HEK293T (cell line): ENCODE measurements at regions not wholly inside any gene's neighbourhood (a gene's known extent, or its start where the extent isn't known, plus 50 kb on each side); places are given as distances from the start of the nearest gene placed in this dataset.

Experiments
- CTCF ChIA-PET: fragments of 350-600 bp; formaldehyde crosslinking; extraction: SDS; loops from one replicate; lab custom pipeline; 2021; ENCODE audit warnings: antibody characterized with exemption, inconsistent platforms; lab: Yijun Ruan, JAX
- POLR2A ChIA-PET: fragments of 350-600 bp; formaldehyde crosslinking; extraction: SDS; loops from one replicate; lab custom pipeline; 2020; ENCODE audit warnings: antibody characterized with exemption, inconsistent platforms; lab: Yijun Ruan, JAX
- DNase-seq: peaks from one replicate; pipeline ENCODE4 v3.0.0; 2012; ENCODE audit warnings: mixed read lengths; ENCODE audit errors: extremely low spot score
- ARNT ChIP-seq: fragments of 450-650 bp; IDR thresholded peaks from 2 replicates; pipeline ENCODE4 v1.6.1; 2017; ENCODE audit warnings: mild to moderate bottlenecking
- BHLHE40 ChIP-seq: fragments of 450-650 bp; IDR thresholded peaks from 2 replicates; pipeline ENCODE4 v1.6.1; 2016; ENCODE audit warnings: mild to moderate bottlenecking, moderate library complexity, borderline replicate concordance
- CTBP1 ChIP-seq: fragments of 450-650 bp; IDR thresholded peaks from 2 replicates; pipeline ENCODE4 v1.6.1; 2016; ENCODE audit warnings: borderline replicate concordance
- ELF4 ChIP-seq: fragments of 450-650 bp; IDR thresholded peaks from 2 replicates; pipeline ENCODE4 v1.6.1; 2017; ENCODE audit warnings: antibody characterized with exemption
- FOXA1 ChIP-seq: fragments of 450-650 bp; IDR thresholded peaks from 2 replicates; pipeline ENCODE4 v1.6.1; 2016; ENCODE audit warnings: mild to moderate bottlenecking
- FOXK2 ChIP-seq: fragments of 450-650 bp; IDR thresholded peaks from 2 replicates; pipeline ENCODE4 v1.6.1; 2016; ENCODE audit warnings: mild to moderate bottlenecking
- FOXM1 ChIP-seq: fragments of 450-650 bp; IDR thresholded peaks from 2 replicates; pipeline ENCODE4 v1.6.1; 2017; ENCODE audit warnings: mild to moderate bottlenecking, borderline replicate concordance
- HDGF ChIP-seq: fragments of 450-650 bp; IDR thresholded peaks from 2 replicates; pipeline ENCODE4 v1.6.1; 2017; ENCODE audit warnings: antibody characterized with exemption, borderline replicate concordance
- L3MBTL2 ChIP-seq: fragments of 450-650 bp; conservative IDR thresholded peaks from 2 replicates; pipeline ENCODE4 v1.6.1; 2016; ENCODE audit warnings: mild to moderate bottlenecking
- LEF1 ChIP-seq: fragments of 450-650 bp; IDR thresholded peaks from 2 replicates; pipeline ENCODE4 v1.6.1; 2017; ENCODE audit warnings: mild to moderate bottlenecking, borderline replicate concordance
- NFRKB ChIP-seq: fragments of 450-650 bp; IDR thresholded peaks from 2 replicates; pipeline ENCODE4 v1.6.1; 2016; ENCODE audit warnings: mild to moderate bottlenecking, moderate library complexity
- PKNOX1 ChIP-seq: fragments of 450-650 bp; IDR thresholded peaks from 2 replicates; pipeline ENCODE4 v1.6.1; 2016
- SP1 ChIP-seq: fragments of 450-650 bp; IDR thresholded peaks from 2 replicates; pipeline ENCODE4 v1.6.1; 2017
- SUZ12 ChIP-seq: fragments of 450-650 bp; IDR thresholded peaks from 2 replicates; pipeline ENCODE4 v1.6.1; 2016; ENCODE audit warnings: mild to moderate bottlenecking
- TARDBP ChIP-seq: fragments of 450-650 bp; IDR thresholded peaks from 2 replicates; pipeline ENCODE4 v1.6.1; 2016
- ZNF384 ChIP-seq: fragments of 450-650 bp; IDR thresholded peaks from 2 replicates; pipeline ENCODE4 v1.6.1; 2016

- POLR2A ChIA-PET: no interaction called here
- no peak for TF ChIP-seq SP1
- no peak for TF ChIP-seq ZNF384
- no peak for TF ChIP-seq FOXM1
- TF ChIP-seq NFRKB: no peak
- TF ChIP-seq SUZ12: no peak
- TF ChIP-seq FOXK2: no peak
- no peak for TF ChIP-seq ARNT
- no peak for TF ChIP-seq FOXA1
- TF ChIP-seq ELF4: no peak
- no peak for TF ChIP-seq L3MBTL2
- TF ChIP-seq PKNOX1: no peak
- TF ChIP-seq LEF1: no peak
- TF ChIP-seq BHLHE40: no peak
- no peak for TF ChIP-seq HDGF
- no peak for TF ChIP-seq TARDBP
- no peak for TF ChIP-seq CTBP1
- no peak for DNase-seq
- CTCF ChIA-PET: interaction anchor here (1.1 kb wide), 1 partner anchor 14 kb away, joined by 3 read pairs; no protein-coding TSS in a partner anchor
These were observed 258.0 kb upstream of the FMN2 start for GRCh38 chr1:239833723-239834122.

- TF ChIP-seq SP1 (no peak), FOXK2 (no peak), FOXM1 (no peak), BHLHE40 (no peak), NFRKB (no peak), PKNOX1 (no peak)
- CTCF ChIA-PET: interaction anchor here (0.7 kb wide), 1 partner anchor 719 kb away, joined by 5 read pairs; no protein-coding TSS in a partner anchor
- no peak for DNase-seq
- POLR2A ChIA-PET: no interaction called here
These were observed 255.7 kb upstream of the FMN2 start for GRCh38 chr1:239835946-239836440.

- DNase-seq: no peak
- ChIA-PET POLR2A (no interaction called here), CTCF (no interaction called here)
- TF ChIP-seq SUZ12 (no peak), CTBP1 (no peak), L3MBTL2 (no peak), HDGF (no peak), LEF1 (no peak), NFRKB (no peak), BHLHE40 (no peak), PKNOX1 (no peak), FOXM1 (no peak), TARDBP (no peak), FOXA1 (no peak), ZNF384 (no peak), ARNT (no peak), SP1 (no peak), FOXK2 (no peak), ELF4 (no peak)
These were observed 251.3 kb upstream of the FMN2 start for GRCh38 chr1:239840336-239840735.

- ChIA-PET POLR2A (no interaction called here), CTCF (no interaction called here)
- DNase-seq: no peak
- no peak for TF ChIP-seq TARDBP
- no peak for TF ChIP-seq ARNT
- TF ChIP-seq LEF1: no peak
- no peak for TF ChIP-seq BHLHE40
- TF ChIP-seq SP1: no peak
- TF ChIP-seq PKNOX1: no peak
- TF ChIP-seq FOXK2: no peak
- no peak for TF ChIP-seq FOXA1
- TF ChIP-seq FOXM1: no peak
- no peak for TF ChIP-seq L3MBTL2
- no peak for TF ChIP-seq SUZ12
- no peak for TF ChIP-seq ELF4
- TF ChIP-seq NFRKB: no peak
- TF ChIP-seq ZNF384: no peak
- TF ChIP-seq CTBP1: no peak
- no peak for TF ChIP-seq HDGF
These were observed 250.9 kb upstream of the FMN2 start for GRCh38 chr1:239840790-239841189.

- POLR2A ChIA-PET: no interaction called here
These were observed 250.1 kb upstream of the FMN2 start for GRCh38 chr1:239841631-239842030.

More at GRCh38 chr1:239841631-239842030, 250.1 kb upstream of the FMN2 start:
- TF ChIP-seq SUZ12 (no peak), ZNF384 (no peak), L3MBTL2 (no peak), NFRKB (no peak), ARNT (no peak), CTBP1 (no peak), ELF4 (no peak), LEF1 (no peak), FOXK2 (no peak), FOXA1 (no peak), TARDBP (no peak), HDGF (no peak), BHLHE40 (no peak), FOXM1 (no peak), SP1 (no peak), PKNOX1 (no peak)
- CTCF ChIA-PET: no interaction called here
- no peak for DNase-seq
